ENCODE measurements at regions not wholly inside any gene's neighbourhood (a gene's known extent, or its start where the extent isn't known, plus 50 kb on each side); places are given as distances from the start of the nearest gene placed in this dataset.
"Not testable (repeated sequence)": the region's sequence is repeated elsewhere in the genome, so short reads cannot be mapped to it uniquely, and the experiment has no call there.

GRCh38 chr5:82873452-82873851 lies 203.7 kb downstream of the TMEM167A start:
- ATAC-seq (ENCODE audit: low FRiP score in 2 of 2), result no peak
- H3K9me3 ChIP-seq, result no peaks in the 10 kb centered on the region
- no peak overlapping the region for H3K4me3 ChIP-seq
- DNase-seq, result no peak
- no peaks in the 10 kb centered on the region for H3K27me3 ChIP-seq
- no peaks in the 10 kb centered on the region for H3K36me3 ChIP-seq
- H3K4me1 ChIP-seq, result no peaks in the 10 kb centered on the region
- TF ChIP-seq EP300 (IDR thresholded peaks at IDR 0.05), result no peak
- TF ChIP-seq POLR2A (IDR thresholded peaks at IDR 0.05), result no peak
- no peak for TF ChIP-seq POLR2AphosphoS5 (IDR thresholded peaks at IDR 0.05)
- no peak for TF ChIP-seq CTCF (IDR thresholded peaks at IDR 0.05)
- no peak overlapping the region for H3K27ac ChIP-seq
- WGBS, 2 donors, result 38 to 86% methylated on average over 2 of the region's 2 CpGs

GRCh38 chr5:82872321-82873288 lies 204.6 kb downstream of the TMEM167A start:
- H3K27me3 ChIP-seq, H3K36me3 ChIP-seq: not testable (repeated sequence)
- 84 to 95% methylated on average over 20 to 24 of the region's 30 CpGs for WGBS, 2 donors

DNA sequence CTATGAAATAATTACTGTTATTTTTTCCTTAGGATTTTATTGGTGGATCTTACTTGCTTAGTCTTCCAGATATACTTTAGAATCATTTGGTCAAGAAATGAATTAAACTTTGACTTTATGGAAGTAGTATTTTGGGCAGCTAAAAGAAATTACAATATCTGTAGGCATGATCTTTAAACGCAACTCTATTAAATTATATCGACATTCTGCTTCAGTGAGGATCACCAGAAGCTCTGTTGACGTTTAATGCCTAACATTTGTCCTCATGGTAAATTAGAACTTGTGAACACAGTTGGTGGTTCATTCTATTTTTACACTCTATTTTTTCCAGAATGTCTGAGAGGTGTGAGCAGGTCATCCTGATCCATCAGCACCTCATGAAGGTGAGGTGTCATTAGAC lies 211.6 kb downstream of the TMEM167A start:
- no peaks in the 10 kb centered on the region for H3K36me3 ChIP-seq
- no peaks in the 10 kb centered on the region for H3K27me3 ChIP-seq
- ATAC-seq (ENCODE audit: low FRiP score in 2 of 2) (no peak), DNase-seq (no peak)
- 86 to 93% methylated on average over 3 of the region's 3 CpGs for WGBS, 2 donors
- TF ChIP-seq EP300 (IDR thresholded peaks at IDR 0.05) (no peak), POLR2A (IDR thresholded peaks at IDR 0.05) (no peak), CTCF (IDR thresholded peaks at IDR 0.05) (no peak), POLR2AphosphoS5 (IDR thresholded peaks at IDR 0.05) (no peak)
- no peaks in the 10 kb centered on the region for H3K9me3 ChIP-seq
- no peak overlapping the region for H3K27ac ChIP-seq
- H3K4me3 ChIP-seq, result no peak overlapping the region
- H3K4me1 ChIP-seq, result peaks cover 0 to 5% (median 0%) of the 10 kb centered on the region in 4 donors

More at GRCh38 chr5:82872321-82873288, 204.6 kb downstream of the TMEM167A start:
- H3K9me3 ChIP-seq; ATAC-seq (ENCODE audit: low FRiP score in 2 of 2); H3K27ac ChIP-seq; H3K4me3 ChIP-seq; H3K4me1 ChIP-seq: not testable (repeated sequence)
- DNase-seq, result peak in 1 of 2 donors; percentile 46

GRCh38 chr5:82863266-82863665 lies 213.9 kb downstream of the TMEM167A start:
- H3K4me3 ChIP-seq, result no peak overlapping the region
- no peak overlapping the region for H3K27ac ChIP-seq
- WGBS, 2 donors, result 46 to 55% methylated on average over 3 of the region's 3 CpGs
- TF ChIP-seq CTCF (IDR thresholded peaks at IDR 0.05) (no peak), EP300 (IDR thresholded peaks at IDR 0.05) (no peak), POLR2AphosphoS5 (IDR thresholded peaks at IDR 0.05) (no peak), POLR2A (IDR thresholded peaks at IDR 0.05) (no peak)
- peaks cover 0 to 5% (median 0%) of the 10 kb centered on the region in 4 donors for H3K4me1 ChIP-seq
- no peak for ATAC-seq (ENCODE audit: low FRiP score in 2 of 2)
- H3K27me3 ChIP-seq, result no peaks in the 10 kb centered on the region
- no peaks in the 10 kb centered on the region for H3K9me3 ChIP-seq
- H3K36me3 ChIP-seq, result no peaks in the 10 kb centered on the region
- no peak for DNase-seq

DNA sequence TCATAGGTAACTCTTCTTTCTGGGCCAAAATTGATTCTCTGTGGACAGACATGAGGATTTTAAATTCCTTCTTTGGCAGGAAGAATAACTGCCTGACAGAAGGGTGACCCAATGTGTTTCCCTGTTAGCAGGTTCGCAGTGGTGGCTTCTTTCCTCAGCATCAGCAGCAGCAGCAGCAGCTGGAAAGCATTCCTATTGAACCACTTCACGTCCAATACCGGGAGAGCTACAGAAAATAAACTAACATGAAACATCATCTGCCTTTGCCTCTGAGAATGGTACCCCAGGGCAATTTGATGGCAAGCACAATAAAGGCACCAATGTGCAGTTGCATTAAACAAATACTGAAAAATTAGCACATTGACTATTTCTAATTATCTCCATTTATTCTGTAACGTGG lies 214.5 kb downstream of the TMEM167A start:
- ATAC-seq (ENCODE audit: low FRiP score in 2 of 2) (no peak), DNase-seq (no peak)
- H3K27me3 ChIP-seq, result no peaks in the 10 kb centered on the region
- H3K9me3 ChIP-seq, result no peaks in the 10 kb centered on the region
- H3K4me3 ChIP-seq, result no peak overlapping the region
- H3K27ac ChIP-seq, result no peak overlapping the region
- H3K36me3 ChIP-seq, result no peaks in the 10 kb centered on the region
- 36 to 41% methylated on average over 4 of the region's 4 CpGs for WGBS, 2 donors
- H3K4me1 ChIP-seq, result peaks cover 0 to 5% (median 0%) of the 10 kb centered on the region in 4 donors
- TF ChIP-seq EP300 (IDR thresholded peaks at IDR 0.05) (no peak), POLR2A (IDR thresholded peaks at IDR 0.05) (no peak), CTCF (IDR thresholded peaks at IDR 0.05) (no peak), POLR2AphosphoS5 (IDR thresholded peaks at IDR 0.05) (no peak)

All from upper lobe of left lung (tissue), 6 donors.